Skeletal muscle tissue (tissue), 3 donors: ENCODE measurements at regions not wholly inside any gene's neighbourhood (a gene's known extent, or its start where the extent isn't known, plus 50 kb on each side); places are given as distances from the start of the nearest gene placed in this dataset.

Source experiments
- H3K27ac ChIP-seq: one replicate; pipeline ENCODE4 v1.7.0; 2013; ENCODE audit warnings: mild to moderate bottlenecking, low read depth, low read length, inconsistent platforms
- H3K27me3 ChIP-seq, 3 donors: one replicate each; pipeline ENCODE4 v1.7.0; 2013; ENCODE audit warnings: low read length in 3 of 3; ENCODE audit not compliant: control insufficient read depth in 3 of 3, insufficient read depth in 3 of 3
- H3K36me3 ChIP-seq, 3 donors: one replicate each; pipeline ENCODE4 v1.7.0; 2013; ENCODE audit warnings: low read length in 3 of 3; ENCODE audit not compliant: control insufficient read depth in 3 of 3, insufficient read depth in 3 of 3
- H3K4me1 ChIP-seq, 3 donors: one replicate each; pipeline ENCODE4 v1.7.0; 2013; ENCODE audit warnings: low read length in 3 of 3, mild to moderate bottlenecking in 3 of 3; ENCODE audit not compliant: control insufficient read depth in 3 of 3, insufficient read depth in 3 of 3
- H3K4me3 ChIP-seq, 3 donors: one replicate each; pipeline ENCODE4 v1.7.0; 2013; ENCODE audit warnings: low read length in 3 of 3
- H3K9ac ChIP-seq, 3 donors: one replicate each; pipeline ENCODE4 v1.7.0; 2013; ENCODE audit warnings: low read length in 3 of 3, mild to moderate bottlenecking in 3 of 3, moderate library complexity in 2 of 3, low read depth in 1 of 3
- H3K9me3 ChIP-seq, 3 donors: one replicate each; pipeline ENCODE4 v1.7.0; 2013; ENCODE audit warnings: low read length in 3 of 3; ENCODE audit not compliant: control insufficient read depth in 3 of 3
- donor health status: Osteomylitis.

- Histone ChIP-seq H3K4me1 (peaks cover 0 to 3% (median 0%) of the 10 kb centered on the region in 3 donors), H3K4me3 (no peak overlapping the region), H3K9me3 (no peaks in the 10 kb centered on the region), H3K27ac (no peak overlapping the region), H3K36me3 (no peaks in the 10 kb centered on the region), H3K9ac (no peak overlapping the region), H3K27me3 (no peaks in the 10 kb centered on the region)
These were observed 119.3 kb upstream of the RAP1B start for GRCh38 chr12:68491204-68491960.

- Histone ChIP-seq H3K36me3 (no peaks in the 10 kb centered on the region), H3K4me3 (peak overlapping the region in 1 of 3 donors; percentile 1), H3K27me3 (no peaks in the 10 kb centered on the region), H3K4me1 (peaks cover 0 to 3% (median 0%) of the 10 kb centered on the region in 3 donors), H3K27ac (peak overlapping the region; percentile 10), H3K9ac (no peak overlapping the region), H3K9me3 (no peaks in the 10 kb centered on the region)
These were observed 115.2 kb upstream of the RAP1B start for GRCh38 chr12:68495336-68496070.

- Histone ChIP-seq H3K27ac (no peak overlapping the region), H3K9ac (no peak overlapping the region), H3K4me1 (peaks cover 0 to 3% (median 0%) of the 10 kb centered on the region in 3 donors), H3K9me3 (no peaks in the 10 kb centered on the region), H3K27me3 (no peaks in the 10 kb centered on the region), H3K4me3 (no peak overlapping the region), H3K36me3 (no peaks in the 10 kb centered on the region)
These were observed 113.6 kb upstream of the RAP1B start for GRCh38 chr12:68497107-68497506.

GRCh38 chr12:68497702-68498101 is 113.0 kb upstream of the RAP1B start:
- no peak overlapping the region for H3K27ac ChIP-seq
- no peak overlapping the region for H3K9ac ChIP-seq
- H3K4me1 ChIP-seq = peaks cover 0 to 3% (median 0%) of the 10 kb centered on the region in 3 donors
- no peaks in the 10 kb centered on the region for H3K27me3 ChIP-seq
- no peaks in the 10 kb centered on the region for H3K36me3 ChIP-seq
- no peaks in the 10 kb centered on the region for H3K9me3 ChIP-seq
- no peak overlapping the region for H3K4me3 ChIP-seq

- no peak overlapping the region for H3K27ac ChIP-seq
- peaks cover 0 to 3% (median 0%) of the 10 kb centered on the region in 3 donors for H3K4me1 ChIP-seq
- H3K27me3 ChIP-seq = no peaks in the 10 kb centered on the region
- no peak overlapping the region for H3K9ac ChIP-seq
- H3K4me3 ChIP-seq = no peak overlapping the region
- no peaks in the 10 kb centered on the region for H3K9me3 ChIP-seq
- H3K36me3 ChIP-seq = no peaks in the 10 kb centered on the region
These were observed 112.0 kb upstream of the RAP1B start for GRCh38 chr12:68498736-68499135.

GRCh38 chr12:68499616-68500015 is 111.1 kb upstream of the RAP1B start:
- no peaks in the 10 kb centered on the region for H3K27me3 ChIP-seq
- no peaks in the 10 kb centered on the region for H3K36me3 ChIP-seq
- H3K4me3 ChIP-seq = no peak overlapping the region
- H3K9me3 ChIP-seq = no peaks in the 10 kb centered on the region
- H3K27ac ChIP-seq = no peak overlapping the region
- H3K4me1 ChIP-seq = peaks cover 0 to 3% (median 0%) of the 10 kb centered on the region in 3 donors
- H3K9ac ChIP-seq = no peak overlapping the region

GRCh38 chr12:68501226-68501625 is 109.5 kb upstream of the RAP1B start:
- no peaks in the 10 kb centered on the region for H3K36me3 ChIP-seq
- no peak overlapping the region for H3K27ac ChIP-seq
- H3K4me3 ChIP-seq = no peak overlapping the region
- H3K9me3 ChIP-seq = peaks cover 0 to 2% (median 0%) of the 10 kb centered on the region in 3 donors
- no peaks in the 10 kb centered on the region for H3K27me3 ChIP-seq
- H3K4me1 ChIP-seq = no peaks in the 10 kb centered on the region
- H3K9ac ChIP-seq = no peak overlapping the region

GRCh38 chr12:68505970-68506369 is 104.7 kb upstream of the RAP1B start:
- H3K9ac ChIP-seq = no peak overlapping the region
- no peak overlapping the region for H3K27ac ChIP-seq
- H3K27me3 ChIP-seq = no peaks in the 10 kb centered on the region
- no peak overlapping the region for H3K4me3 ChIP-seq
- no peaks in the 10 kb centered on the region for H3K4me1 ChIP-seq
- peaks cover 0 to 2% (median 0%) of the 10 kb centered on the region in 3 donors for H3K9me3 ChIP-seq
- H3K36me3 ChIP-seq = no peaks in the 10 kb centered on the region

- Histone ChIP-seq H3K4me3 (no peak overlapping the region), H3K27ac (no peak overlapping the region), H3K36me3 (no peaks in the 10 kb centered on the region), H3K27me3 (no peaks in the 10 kb centered on the region), H3K9me3 (peaks cover 0 to 2% (median 0%) of the 10 kb centered on the region in 3 donors), H3K4me1 (no peaks in the 10 kb centered on the region), H3K9ac (no peak overlapping the region)
These were observed 104.1 kb upstream of the RAP1B start for GRCh38 chr12:68506619-68507018.

- no peaks in the 10 kb centered on the region for H3K36me3 ChIP-seq
- no peak overlapping the region for H3K27ac ChIP-seq
- no peaks in the 10 kb centered on the region for H3K4me1 ChIP-seq
- peaks cover 0 to 2% (median 0%) of the 10 kb centered on the region in 3 donors for H3K9me3 ChIP-seq
- H3K27me3 ChIP-seq = no peaks in the 10 kb centered on the region
- H3K4me3 ChIP-seq = no peak overlapping the region
- H3K9ac ChIP-seq = no peak overlapping the region
These were observed 103.0 kb upstream of the RAP1B start for GRCh38 chr12:68507657-68508056.
